OCI-LY7 (cell line): ENCODE measurements at regions not wholly inside any gene's neighbourhood (a gene's known extent, or its start where the extent isn't known, plus 50 kb on each side); places are given as distances from the start of the nearest gene placed in this dataset.
A peak's percentile ranks its signal among the peaks of the same experiment; 100 is the strongest.

Source experiments
- BruUV-seq: library from RNA; stranded (reverse); fragments of 400-500 nt; replicated peaks from 2 replicates; lab custom pipeline; 2021; lab: Mats Ljungman, UMichigan
- CTCF ChIA-PET: fragments of 300-600 bp; sonication (Branson Sonifier 250); formaldehyde crosslinking; loops from one replicate; lab custom pipeline; 2022; ENCODE audit warnings: antibody characterized with exemption; ENCODE audit not compliant: unreplicated experiment; lab: Charles Lee
- POLR2A ChIA-PET: fragments of 300-600 bp; sonication (Branson Sonifier 250); formaldehyde crosslinking; loops from one replicate; lab custom pipeline; 2022; ENCODE audit warnings: antibody characterized with exemption; lab: Charles Lee
- DNase-seq: peaks from one replicate; pipeline ENCODE4 v3.0.0-alpha.2; 2015; ENCODE audit warnings: low spot score
- H2AFZ ChIP-seq: fragments of 200-600 bp; sonication (generic), shearing (Covaris generic); 2 replicates; pipeline ENCODE4 v1.6.1; 2014; ENCODE audit warnings: mild to moderate bottlenecking, antibody characterized with exemption, low read length, moderate library complexity
- H3K27ac ChIP-seq: fragments of 200-600 bp; sonication (generic); 2 replicates; pipeline ENCODE4 v1.5.1; 2014; ENCODE audit warnings: mixed run types, low read depth, mild to moderate bottlenecking, moderate library complexity, low read length, inconsistent platforms; ENCODE audit not compliant: poor library complexity, severe bottlenecking
- H3K36me3 ChIP-seq: fragments of 200-600 bp; sonication (generic); 2 replicates; pipeline ENCODE4 v1.6.1; 2014; ENCODE audit warnings: mild to moderate bottlenecking, antibody characterized with exemption, low read length, moderate library complexity, mixed read lengths; ENCODE audit not compliant: insufficient read depth
- H3K4me1 ChIP-seq: fragments of 200-600 bp; sonication (generic); 2 replicates; pipeline ENCODE4 v1.5.1; 2014; ENCODE audit warnings: mild to moderate bottlenecking, low read length; ENCODE audit not compliant: insufficient read depth, poor library complexity, severe bottlenecking
- H3K4me2 ChIP-seq: fragments of 200-600 bp; sonication (generic); 2 replicates; pipeline ENCODE4 v1.6.1; 2014; ENCODE audit warnings: mild to moderate bottlenecking, low read length
- H3K4me3 ChIP-seq: fragments of 200-600 bp; sonication (generic); 2 replicates; pipeline ENCODE4 v1.5.1; 2014; ENCODE audit warnings: mild to moderate bottlenecking, low read depth, low read length; ENCODE audit not compliant: poor library complexity, severe bottlenecking
- H3K79me2 ChIP-seq: fragments of 200-600 bp; sonication (generic); 2 replicates; pipeline ENCODE4 v1.6.1; 2016; ENCODE audit warnings: low read depth, mild to moderate bottlenecking, low read length, moderate library complexity, mixed read lengths; ENCODE audit not compliant: insufficient read depth
- H3K9me2 ChIP-seq: fragments of 200-600 bp; sonication (generic); 2 replicates; pipeline ENCODE4 v1.6.1; 2016; ENCODE audit warnings: mild to moderate bottlenecking, low read length, mixed read lengths; ENCODE audit not compliant: insufficient read depth
- H3K9me3 ChIP-seq: fragments of 200-600 bp; sonication (generic); 2 replicates; pipeline ENCODE4 v1.6.1; 2014; ENCODE audit warnings: mild to moderate bottlenecking, mixed run types, low read length, mixed read lengths
- H4K20me1 ChIP-seq: fragments of 200-600 bp; sonication (generic); 2 replicates; pipeline ENCODE4 v1.6.1; 2014; ENCODE audit warnings: mild to moderate bottlenecking, antibody characterized with exemption, low read length, moderate library complexity, mixed read lengths; ENCODE audit not compliant: insufficient read depth
- EZH2phosphoT487 ChIP-seq: fragments of 200-600 bp; sonication (generic); IDR thresholded peaks from 2 replicates; pipeline ENCODE4 v1.6.1; 2018; ENCODE audit warnings: low read depth, borderline replicate concordance, mild to moderate bottlenecking, mixed run types, antibody characterized with exemption, low read length, moderate library complexity, mixed read lengths
- intact Hi-C: fragments of 100-400 bp; cut with micrococcal nuclease; formaldehyde crosslinking; loops from one replicate; pipeline ENCODE4 v1.10.0; 2022; ENCODE audit not compliant: unreplicated experiment
- TF ChIP-seq, protein P1 (sequence below): fragments of 200-600 bp; sonication (generic); conservative IDR thresholded peaks from 2 replicates; pipeline ENCODE4 v1.5.1; 2014; ENCODE audit warnings: mild to moderate bottlenecking, antibody characterized with exemption, low read length, moderate library complexity, mixed read lengths

DNA sequence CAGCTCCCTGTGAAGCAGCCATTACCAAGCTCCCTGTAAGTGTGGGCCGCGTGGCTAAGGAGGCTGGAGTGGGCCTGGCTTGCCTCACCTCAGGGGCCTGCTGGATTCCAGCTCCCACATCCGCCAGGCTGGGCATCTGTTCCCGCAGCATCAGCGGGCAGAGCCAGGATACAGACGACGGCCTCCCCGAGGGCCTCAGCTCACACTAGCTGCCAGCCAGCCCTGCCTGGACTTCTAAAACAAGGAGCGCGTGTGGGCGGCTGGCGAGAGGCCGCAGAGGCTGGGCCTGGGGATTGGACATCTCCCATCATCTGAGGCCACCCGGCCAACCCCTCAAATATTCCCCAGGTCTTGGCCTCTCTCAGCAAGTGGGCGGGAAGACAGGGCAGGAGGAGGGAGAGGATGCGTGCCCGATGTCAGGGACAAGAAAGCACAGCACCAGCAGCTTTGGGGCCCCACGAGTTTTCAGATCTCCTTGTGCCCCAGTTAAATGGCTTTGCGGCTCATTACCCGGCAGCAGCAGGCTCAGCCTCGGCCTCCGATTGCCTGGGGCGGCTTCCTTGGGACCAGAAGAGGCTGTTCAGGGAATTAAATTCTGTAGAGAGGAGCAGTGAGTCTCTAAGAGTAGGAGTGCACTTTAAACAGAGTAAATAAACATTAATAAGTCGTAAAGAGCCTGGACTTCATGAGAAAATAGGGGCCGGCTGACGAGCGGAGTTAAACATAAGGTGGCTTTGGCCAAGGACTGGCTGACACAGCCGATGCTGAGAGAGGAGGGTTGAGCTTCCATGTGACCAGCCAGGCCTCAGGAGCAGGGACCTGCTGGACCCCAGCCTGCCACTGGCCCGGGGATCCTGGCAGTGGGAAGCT, 208.9 kb upstream of the C1orf174 start:
- no TSS peak for BruUV-seq
- Histone ChIP-seq H3K36me3 (no peaks in the 10 kb centered on the region), H2AFZ (no peak overlapping the region), H3K9me3 (peaks cover 5% of the 10 kb centered on the region; the same call in 1 of the 2 replicates), H3K9me2 (no peaks in the 10 kb centered on the region), H3K79me2 (no peaks in the 10 kb centered on the region), H3K4me2 (no peak overlapping the region), H3K27ac (no peak overlapping the region), H3K4me1 (peaks cover 6% of the 10 kb centered on the region), H4K20me1 (no peaks in the 10 kb centered on the region), H3K4me3 (no peak overlapping the region)
- no peak for DNase-seq
- ChIA-PET CTCF (no interaction called here), POLR2A (no interaction called here)
- intact Hi-C loops: no loop called here
- no peak for TF ChIP-seq EZH2phosphoT487
- TF ChIP-seq, protein P1, sequence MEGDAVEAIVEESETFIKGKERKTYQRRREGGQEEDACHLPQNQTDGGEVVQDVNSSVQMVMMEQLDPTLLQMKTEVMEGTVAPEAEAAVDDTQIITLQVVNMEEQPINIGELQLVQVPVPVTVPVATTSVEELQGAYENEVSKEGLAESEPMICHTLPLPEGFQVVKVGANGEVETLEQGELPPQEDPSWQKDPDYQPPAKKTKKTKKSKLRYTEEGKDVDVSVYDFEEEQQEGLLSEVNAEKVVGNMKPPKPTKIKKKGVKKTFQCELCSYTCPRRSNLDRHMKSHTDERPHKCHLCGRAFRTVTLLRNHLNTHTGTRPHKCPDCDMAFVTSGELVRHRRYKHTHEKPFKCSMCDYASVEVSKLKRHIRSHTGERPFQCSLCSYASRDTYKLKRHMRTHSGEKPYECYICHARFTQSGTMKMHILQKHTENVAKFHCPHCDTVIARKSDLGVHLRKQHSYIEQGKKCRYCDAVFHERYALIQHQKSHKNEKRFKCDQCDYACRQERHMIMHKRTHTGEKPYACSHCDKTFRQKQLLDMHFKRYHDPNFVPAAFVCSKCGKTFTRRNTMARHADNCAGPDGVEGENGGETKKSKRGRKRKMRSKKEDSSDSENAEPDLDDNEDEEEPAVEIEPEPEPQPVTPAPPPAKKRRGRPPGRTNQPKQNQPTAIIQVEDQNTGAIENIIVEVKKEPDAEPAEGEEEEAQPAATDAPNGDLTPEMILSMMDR: no peak

DNA sequence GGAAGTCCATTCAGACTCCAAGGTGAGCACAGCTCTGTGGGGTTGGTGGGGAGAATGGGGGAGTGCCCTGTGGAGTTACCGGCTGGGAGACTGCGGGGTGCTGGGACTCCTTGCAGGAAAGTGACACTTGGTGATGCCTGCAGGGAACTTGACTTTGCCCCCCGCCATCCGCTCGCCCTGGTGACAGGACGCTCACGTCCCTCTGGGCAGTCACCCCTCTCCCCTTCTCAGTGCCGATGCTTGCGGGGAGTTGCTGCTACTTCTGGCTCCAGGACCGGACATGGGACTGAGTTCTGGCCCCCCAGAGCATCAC, 209.5 kb upstream of the C1orf174 start:
- no peak overlapping the region for H3K4me2 ChIP-seq
- no peak for TF ChIP-seq EZH2phosphoT487
- TF ChIP-seq, protein P1: no peak
- peaks cover 11% of the 10 kb centered on the region; the same call in 1 of the 2 replicates for H3K9me3 ChIP-seq
- POLR2A ChIA-PET: no interaction called here
- H3K4me1 ChIP-seq: peaks cover 6% of the 10 kb centered on the region
- CTCF ChIA-PET: no interaction called here
- H3K4me3 ChIP-seq: no peak overlapping the region
- no peaks in the 10 kb centered on the region for H3K79me2 ChIP-seq
- DNase-seq: no peak
- no peaks in the 10 kb centered on the region for H4K20me1 ChIP-seq
- BruUV-seq: no TSS peak
- intact Hi-C loops: no loop called here
- no peaks in the 10 kb centered on the region for H3K9me2 ChIP-seq
- no peak overlapping the region for H3K27ac ChIP-seq
- no peaks in the 10 kb centered on the region for H3K36me3 ChIP-seq
- no peak overlapping the region for H2AFZ ChIP-seq

DNA sequence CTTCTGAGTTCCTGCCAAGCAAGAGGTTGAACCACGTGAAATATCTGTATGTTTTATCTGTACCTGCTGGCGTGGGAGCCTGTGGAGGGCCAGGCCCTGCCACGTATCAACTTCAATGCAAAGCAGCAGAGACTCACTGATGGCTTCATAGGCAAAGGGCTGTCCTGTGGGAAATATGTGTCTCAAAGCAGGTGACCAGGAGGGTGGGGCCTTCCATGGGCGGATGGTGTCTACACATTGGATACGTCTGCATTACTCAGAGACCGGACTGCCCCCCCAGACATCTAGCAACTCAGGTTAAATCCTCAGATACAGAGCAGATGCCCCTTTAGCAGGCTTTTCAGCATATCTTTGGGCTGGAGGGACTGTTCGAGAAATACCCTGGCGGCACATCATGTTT, 210.8 kb upstream of the C1orf174 start:
- intact Hi-C loops: no loop called here
- peak overlapping the region; percentile 6; the same call in 1 of the 2 replicates for H2AFZ ChIP-seq
- DNase-seq: no peak
- H3K9me3 ChIP-seq: peaks cover 12% of the 10 kb centered on the region; the same call in 1 of the 2 replicates
- H3K4me1 ChIP-seq: peaks cover 6% of the 10 kb centered on the region
- H3K27ac ChIP-seq: no peak overlapping the region
- no peaks in the 10 kb centered on the region for H4K20me1 ChIP-seq
- H3K36me3 ChIP-seq: no peaks in the 10 kb centered on the region
- BruUV-seq: no TSS peak
- H3K4me2 ChIP-seq: no peak overlapping the region
- H3K79me2 ChIP-seq: no peaks in the 10 kb centered on the region
- ChIA-PET POLR2A (no interaction called here), CTCF (no interaction called here)
- H3K4me3 ChIP-seq: no peak overlapping the region
- no peaks in the 10 kb centered on the region for H3K9me2 ChIP-seq
- TF ChIP-seq, protein P1: no peak
- no peak for TF ChIP-seq EZH2phosphoT487
